ENCODE measurements at regions not wholly inside any gene's neighbourhood (a gene's known extent, or its start where the extent isn't known, plus 50 kb on each side); places are given as distances from the start of the nearest gene placed in this dataset.
A peak's percentile ranks its signal among the peaks of the same experiment; 100 is the strongest.

DNA sequence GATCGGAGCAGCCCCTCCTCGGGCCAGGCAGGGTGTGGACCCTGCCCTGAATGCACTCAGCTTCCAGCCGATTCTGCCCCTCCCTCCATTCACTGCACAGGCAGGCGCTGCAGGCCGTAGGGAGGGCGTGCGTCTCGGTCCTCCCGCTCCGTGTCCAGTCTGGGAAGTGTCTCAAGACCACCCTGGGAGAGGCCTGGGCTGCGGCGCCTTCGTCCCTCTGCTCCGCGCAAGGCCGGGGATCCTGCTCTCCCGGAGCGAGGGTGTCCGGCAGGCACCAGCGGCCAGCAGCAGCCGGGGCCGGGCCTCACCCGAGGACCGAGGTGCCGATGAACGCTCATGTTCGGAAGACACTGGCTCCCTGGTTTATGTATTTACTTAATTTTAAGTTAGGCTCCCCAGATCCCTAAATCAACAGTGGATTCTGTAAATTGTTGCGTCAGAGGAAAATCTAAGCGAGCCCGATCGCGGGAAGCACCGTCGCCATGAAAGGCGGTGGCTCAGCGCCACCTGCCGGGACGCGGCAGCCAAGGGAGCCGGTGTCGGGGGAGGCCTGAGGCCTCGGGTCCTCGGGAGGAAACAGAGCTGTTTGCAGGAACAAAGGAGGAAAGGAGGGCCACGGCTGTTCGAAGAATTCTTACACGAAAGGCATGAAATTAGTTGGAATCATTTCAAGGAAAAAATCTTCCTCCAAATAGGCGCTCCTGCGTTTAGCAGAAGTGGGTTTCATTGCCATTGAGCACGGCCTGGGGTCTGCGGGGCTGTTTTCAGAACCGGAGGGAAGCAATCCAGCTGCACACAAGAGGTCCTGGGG lies 195.3 kb downstream of the BRD1 start:
- no peaks in the 10 kb centered on the region for H3K4me1 ChIP-seq (ENCODE audit: control insufficient read depth, insufficient read depth, low read length)
- ChIA-PET CTCF (interaction anchor here (0.6 to 0.8 kb wide), 5 partner anchors 8 to 474 kb away, joined by 3 to 4 read pairs (median 3); no protein-coding TSS in a partner anchor), POLR2A (interaction anchor here (0.5 kb wide), 1 partner anchor 320 kb away, joined by 4 read pairs; no protein-coding TSS in a partner anchor)
- TF ChIP-seq TCF7L2 (IDR thresholded peaks at IDR 0.05; ENCODE audit: low read depth, low read length): no peak
- no peak for TF ChIP-seq SIN3A (IDR thresholded peaks at IDR 0.05; ENCODE audit: borderline replicate concordance, insufficient read depth, low read depth, low read length)
- TF ChIP-seq, protein P1, sequence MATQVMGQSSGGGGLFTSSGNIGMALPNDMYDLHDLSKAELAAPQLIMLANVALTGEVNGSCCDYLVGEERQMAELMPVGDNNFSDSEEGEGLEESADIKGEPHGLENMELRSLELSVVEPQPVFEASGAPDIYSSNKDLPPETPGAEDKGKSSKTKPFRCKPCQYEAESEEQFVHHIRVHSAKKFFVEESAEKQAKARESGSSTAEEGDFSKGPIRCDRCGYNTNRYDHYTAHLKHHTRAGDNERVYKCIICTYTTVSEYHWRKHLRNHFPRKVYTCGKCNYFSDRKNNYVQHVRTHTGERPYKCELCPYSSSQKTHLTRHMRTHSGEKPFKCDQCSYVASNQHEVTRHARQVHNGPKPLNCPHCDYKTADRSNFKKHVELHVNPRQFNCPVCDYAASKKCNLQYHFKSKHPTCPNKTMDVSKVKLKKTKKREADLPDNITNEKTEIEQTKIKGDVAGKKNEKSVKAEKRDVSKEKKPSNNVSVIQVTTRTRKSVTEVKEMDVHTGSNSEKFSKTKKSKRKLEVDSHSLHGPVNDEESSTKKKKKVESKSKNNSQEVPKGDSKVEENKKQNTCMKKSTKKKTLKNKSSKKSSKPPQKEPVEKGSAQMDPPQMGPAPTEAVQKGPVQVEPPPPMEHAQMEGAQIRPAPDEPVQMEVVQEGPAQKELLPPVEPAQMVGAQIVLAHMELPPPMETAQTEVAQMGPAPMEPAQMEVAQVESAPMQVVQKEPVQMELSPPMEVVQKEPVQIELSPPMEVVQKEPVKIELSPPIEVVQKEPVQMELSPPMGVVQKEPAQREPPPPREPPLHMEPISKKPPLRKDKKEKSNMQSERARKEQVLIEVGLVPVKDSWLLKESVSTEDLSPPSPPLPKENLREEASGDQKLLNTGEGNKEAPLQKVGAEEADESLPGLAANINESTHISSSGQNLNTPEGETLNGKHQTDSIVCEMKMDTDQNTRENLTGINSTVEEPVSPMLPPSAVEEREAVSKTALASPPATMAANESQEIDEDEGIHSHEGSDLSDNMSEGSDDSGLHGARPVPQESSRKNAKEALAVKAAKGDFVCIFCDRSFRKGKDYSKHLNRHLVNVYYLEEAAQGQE (IDR thresholded peaks at IDR 0.05; ENCODE audit: insufficient read depth in 1 of 2, low read depth in 2 of 2, low read length in 1 of 2): no peak
- TF ChIP-seq, protein P2, sequence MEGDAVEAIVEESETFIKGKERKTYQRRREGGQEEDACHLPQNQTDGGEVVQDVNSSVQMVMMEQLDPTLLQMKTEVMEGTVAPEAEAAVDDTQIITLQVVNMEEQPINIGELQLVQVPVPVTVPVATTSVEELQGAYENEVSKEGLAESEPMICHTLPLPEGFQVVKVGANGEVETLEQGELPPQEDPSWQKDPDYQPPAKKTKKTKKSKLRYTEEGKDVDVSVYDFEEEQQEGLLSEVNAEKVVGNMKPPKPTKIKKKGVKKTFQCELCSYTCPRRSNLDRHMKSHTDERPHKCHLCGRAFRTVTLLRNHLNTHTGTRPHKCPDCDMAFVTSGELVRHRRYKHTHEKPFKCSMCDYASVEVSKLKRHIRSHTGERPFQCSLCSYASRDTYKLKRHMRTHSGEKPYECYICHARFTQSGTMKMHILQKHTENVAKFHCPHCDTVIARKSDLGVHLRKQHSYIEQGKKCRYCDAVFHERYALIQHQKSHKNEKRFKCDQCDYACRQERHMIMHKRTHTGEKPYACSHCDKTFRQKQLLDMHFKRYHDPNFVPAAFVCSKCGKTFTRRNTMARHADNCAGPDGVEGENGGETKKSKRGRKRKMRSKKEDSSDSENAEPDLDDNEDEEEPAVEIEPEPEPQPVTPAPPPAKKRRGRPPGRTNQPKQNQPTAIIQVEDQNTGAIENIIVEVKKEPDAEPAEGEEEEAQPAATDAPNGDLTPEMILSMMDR (IDR thresholded peaks at IDR 0.05): peak; percentile 93
- H3K4me3 ChIP-seq (ENCODE audit: low read depth in 2 of 2, low read length in 2 of 2): peak overlapping the region; percentile 36 to 56
- no peaks in the 10 kb centered on the region for H3K9me3 ChIP-seq (ENCODE audit: control insufficient read depth, insufficient read depth, low read depth, low read length)
- H3K27ac ChIP-seq (ENCODE audit: low read length): no peak overlapping the region
- no peaks in the 10 kb centered on the region for H3K27me3 ChIP-seq (ENCODE audit: control insufficient read depth, insufficient read depth, low read length)
- in situ Hi-C loops (cut with HindIII; ENCODE audit: low pct_unique_long_range_greater_than_20kb, low sequenced_read_pairs) (no loop called here), intact Hi-C loops (cut with micrococcal nuclease; ENCODE audit: unreplicated experiment) (no loop called here)
- DNase-seq (ENCODE audit: low read depth, low spot score) (no peak), ATAC-seq (peak; percentile 84)
- BruUV-seq (replicated peaks): no TSS peak
- no peaks in the 10 kb centered on the region for H3K36me3 ChIP-seq (ENCODE audit: control insufficient read depth, insufficient read depth, low read length)

DNA sequence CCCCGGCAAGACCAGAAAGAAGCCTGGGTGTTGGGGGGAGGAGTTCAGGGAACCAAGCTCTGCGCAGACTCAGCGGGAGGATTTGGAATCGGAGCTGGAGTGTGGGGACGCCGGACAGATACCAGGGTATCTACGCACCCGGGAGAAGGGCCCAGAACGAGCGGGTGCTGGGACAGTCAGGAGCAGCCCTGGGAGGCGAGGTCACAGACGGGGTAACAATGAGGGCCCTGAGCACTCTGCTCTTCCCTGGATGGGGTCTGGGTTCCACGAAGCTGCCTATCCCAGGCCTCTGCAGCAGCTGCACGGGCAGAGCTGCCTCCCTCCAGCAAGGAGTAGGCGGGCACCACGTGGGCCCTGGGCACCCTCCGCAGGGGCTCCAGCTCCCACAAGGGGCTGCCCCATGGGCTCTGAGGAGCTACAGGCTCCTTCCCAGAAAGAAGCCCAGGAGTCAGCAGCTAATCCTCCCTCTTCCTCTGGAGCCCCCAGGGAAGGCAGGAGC lies 197.2 kb downstream of the BRD1 start:
- no TSS peak for BruUV-seq (replicated peaks)
- ATAC-seq: peak; percentile 3; the same call in 1 of the 2 replicates
- Histone ChIP-seq H3K9me3 (ENCODE audit: control insufficient read depth, insufficient read depth, low read depth, low read length) (no peaks in the 10 kb centered on the region), H3K27ac (ENCODE audit: low read length) (no peak overlapping the region), H3K4me3 (ENCODE audit: low read depth in 2 of 2, low read length in 2 of 2) (no peak overlapping the region), H3K4me1 (ENCODE audit: control insufficient read depth, insufficient read depth, low read length) (no peaks in the 10 kb centered on the region), H3K27me3 (ENCODE audit: control insufficient read depth, insufficient read depth, low read length) (no peaks in the 10 kb centered on the region), H3K36me3 (ENCODE audit: control insufficient read depth, insufficient read depth, low read length) (no peaks in the 10 kb centered on the region)
- POLR2A ChIA-PET: no interaction called here
- in situ Hi-C loops (cut with HindIII; ENCODE audit: low pct_unique_long_range_greater_than_20kb, low sequenced_read_pairs): no loop called here
- TF ChIP-seq TCF7L2 (IDR thresholded peaks at IDR 0.05; ENCODE audit: low read depth, low read length) (no peak), SIN3A (IDR thresholded peaks at IDR 0.05; ENCODE audit: borderline replicate concordance, insufficient read depth, low read depth, low read length) (no peak), POLR2AphosphoS5 (IDR thresholded peaks at IDR 0.05; ENCODE audit: low read depth, low read length) (no peak)
- TF ChIP-seq, protein P2 (IDR thresholded peaks at IDR 0.05): no peak
- TF ChIP-seq, protein P1 (IDR thresholded peaks at IDR 0.05; ENCODE audit: insufficient read depth in 1 of 2, low read depth in 2 of 2, low read length in 1 of 2): no peak
- intact Hi-C loops (cut with micrococcal nuclease; ENCODE audit: unreplicated experiment): no loop called here
- CTCF ChIA-PET: no interaction called here
- no peak for DNase-seq (ENCODE audit: low read depth, low spot score)

Data from Panc1 (cell line).